ENCODE measurements at regions not wholly inside any gene's neighbourhood (a gene's known extent, or its start where the extent isn't known, plus 50 kb on each side); places are given as distances from the start of the nearest gene placed in this dataset.
"Not testable (repeated sequence)": the region's sequence is repeated elsewhere in the genome, so short reads cannot be mapped to it uniquely, and the experiment has no call there.

DNA sequence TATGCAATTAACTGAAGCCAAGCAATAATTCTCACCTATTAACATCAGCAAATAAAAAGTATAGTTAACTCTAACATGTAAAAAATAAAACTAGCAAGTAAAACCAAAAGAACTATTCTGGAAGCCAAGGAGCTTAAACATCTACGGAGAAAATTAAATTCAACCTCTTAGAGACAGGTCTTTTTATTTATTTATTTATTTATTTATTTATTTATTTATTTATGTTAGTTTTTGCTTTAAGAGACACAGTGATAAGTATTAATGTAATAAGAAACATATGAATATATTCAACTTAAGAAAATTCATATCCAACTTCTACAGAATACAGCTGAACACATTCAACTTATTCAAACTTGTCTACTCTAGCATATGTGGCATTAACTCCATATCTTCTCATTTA lies 472.1 kb upstream of the IZUMO3 start:
- intact Hi-C loops (cut with DNase I; ENCODE audit: low total_unique reads), result no loop called here

DNA sequence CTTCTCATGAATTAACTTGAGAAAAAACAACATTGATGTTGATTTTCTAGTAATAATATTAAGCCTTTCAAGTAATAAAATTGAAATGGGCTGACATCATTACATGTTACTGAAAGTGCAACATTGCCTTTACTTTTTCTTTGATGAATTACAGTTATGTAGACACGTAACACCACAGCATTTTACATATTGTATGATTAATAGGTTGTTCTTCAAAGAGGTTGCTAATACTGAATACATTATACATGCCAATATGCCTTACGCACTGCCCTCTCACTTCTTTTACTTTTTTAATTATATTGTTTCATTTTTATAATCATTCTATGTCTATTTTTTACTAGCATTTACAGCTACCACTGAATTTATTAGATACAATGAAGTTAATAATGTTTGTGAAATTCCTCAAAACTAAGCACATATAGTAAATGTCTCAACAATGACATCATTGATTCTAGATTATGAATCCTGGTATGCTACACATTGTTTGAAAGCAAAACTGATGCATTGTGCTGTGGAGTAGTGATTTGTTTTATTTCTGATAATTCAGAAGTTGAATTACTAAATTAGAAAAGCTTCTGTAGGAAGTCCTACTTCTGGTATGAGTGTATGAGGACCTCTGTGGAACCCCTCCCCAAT lies 464.4 kb upstream of the IZUMO3 start:
- Histone ChIP-seq H3K27ac (no peak overlapping the region), H3K27me3 (no peaks in the 10 kb centered on the region), H3K4me1 (no peaks in the 10 kb centered on the region), H3K4me3 (no peak overlapping the region), H3K36me3 (no peaks in the 10 kb centered on the region), H3K9me3 (no peaks in the 10 kb centered on the region)
- intact Hi-C loops (cut with DNase I; ENCODE audit: low total_unique reads), result no loop called here
- TF ChIP-seq, protein P1, sequence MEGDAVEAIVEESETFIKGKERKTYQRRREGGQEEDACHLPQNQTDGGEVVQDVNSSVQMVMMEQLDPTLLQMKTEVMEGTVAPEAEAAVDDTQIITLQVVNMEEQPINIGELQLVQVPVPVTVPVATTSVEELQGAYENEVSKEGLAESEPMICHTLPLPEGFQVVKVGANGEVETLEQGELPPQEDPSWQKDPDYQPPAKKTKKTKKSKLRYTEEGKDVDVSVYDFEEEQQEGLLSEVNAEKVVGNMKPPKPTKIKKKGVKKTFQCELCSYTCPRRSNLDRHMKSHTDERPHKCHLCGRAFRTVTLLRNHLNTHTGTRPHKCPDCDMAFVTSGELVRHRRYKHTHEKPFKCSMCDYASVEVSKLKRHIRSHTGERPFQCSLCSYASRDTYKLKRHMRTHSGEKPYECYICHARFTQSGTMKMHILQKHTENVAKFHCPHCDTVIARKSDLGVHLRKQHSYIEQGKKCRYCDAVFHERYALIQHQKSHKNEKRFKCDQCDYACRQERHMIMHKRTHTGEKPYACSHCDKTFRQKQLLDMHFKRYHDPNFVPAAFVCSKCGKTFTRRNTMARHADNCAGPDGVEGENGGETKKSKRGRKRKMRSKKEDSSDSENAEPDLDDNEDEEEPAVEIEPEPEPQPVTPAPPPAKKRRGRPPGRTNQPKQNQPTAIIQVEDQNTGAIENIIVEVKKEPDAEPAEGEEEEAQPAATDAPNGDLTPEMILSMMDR (IDR thresholded peaks at IDR 0.05), result no peak
- DNase-seq, result no peak

More for the DNA sequence above, 472.1 kb upstream of the IZUMO3 start:
- no peaks in the 10 kb centered on the region for H3K27me3 ChIP-seq
- H3K9me3 ChIP-seq, result peaks cover 0 to 8% (median 0%) of the 10 kb centered on the region in 3 donors
- no peaks in the 10 kb centered on the region for H3K36me3 ChIP-seq
- H3K4me3 ChIP-seq, result no peak overlapping the region
- no peaks in the 10 kb centered on the region for H3K4me1 ChIP-seq
- TF ChIP-seq, protein P1 (IDR thresholded peaks at IDR 0.05), result no peak
- H3K27ac ChIP-seq, result no peak overlapping the region
- no peak for DNase-seq

GRCh38 chr9:25003686-25004085 lies 458.0 kb upstream of the IZUMO3 start:
- no peaks in the 10 kb centered on the region for H3K36me3 ChIP-seq
- TF ChIP-seq, protein P1 (IDR thresholded peaks at IDR 0.05), result no peak
- H3K27ac ChIP-seq, result no peak overlapping the region
- no peak for DNase-seq
- no peaks in the 10 kb centered on the region for H3K4me1 ChIP-seq
- intact Hi-C loops (cut with DNase I; ENCODE audit: low total_unique reads), result no loop called here
- no peaks in the 10 kb centered on the region for H3K27me3 ChIP-seq
- no peak overlapping the region for H3K4me3 ChIP-seq
- H3K9me3 ChIP-seq, result peaks cover 0 to 5% (median 0%) of the 10 kb centered on the region in 3 donors

DNA sequence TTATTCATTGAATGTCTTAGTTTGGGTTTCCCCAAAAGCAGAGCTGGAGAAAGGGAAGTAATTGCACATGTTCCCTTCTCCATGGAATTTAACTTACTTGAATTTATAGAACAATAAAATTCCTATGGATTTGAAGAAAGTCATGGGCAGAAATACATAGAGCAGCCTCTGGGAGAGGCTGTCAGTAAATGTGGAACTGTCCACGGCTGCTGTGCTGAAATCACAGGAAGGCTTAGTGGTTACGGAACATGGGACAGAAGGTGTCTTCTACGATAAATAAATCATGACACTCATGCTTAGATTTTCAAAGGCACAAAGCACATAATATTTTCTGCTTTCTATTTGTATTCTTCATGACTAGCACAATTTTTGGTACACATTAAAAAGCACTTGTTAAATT lies 440.6 kb upstream of the IZUMO3 start:
- no peak for DNase-seq
- no peaks in the 10 kb centered on the region for H3K4me1 ChIP-seq
- no peaks in the 10 kb centered on the region for H3K27me3 ChIP-seq
- intact Hi-C loops (cut with DNase I; ENCODE audit: low total_unique reads), result no loop called here
- H3K9me3 ChIP-seq, result no peaks in the 10 kb centered on the region
- H3K27ac ChIP-seq, result no peak overlapping the region
- no peak overlapping the region for H3K4me3 ChIP-seq
- TF ChIP-seq, protein P1 (IDR thresholded peaks at IDR 0.05), result no peak
- H3K36me3 ChIP-seq, result no peaks in the 10 kb centered on the region

GRCh38 chr9:24970780-24971179 lies 425.1 kb upstream of the IZUMO3 start:
- intact Hi-C loops (cut with DNase I; ENCODE audit: low total_unique reads); H3K27ac ChIP-seq; H3K4me1 ChIP-seq; H3K4me3 ChIP-seq; H3K27me3 ChIP-seq; H3K36me3 ChIP-seq; DNase-seq; H3K9me3 ChIP-seq: not testable (repeated sequence)

DNA sequence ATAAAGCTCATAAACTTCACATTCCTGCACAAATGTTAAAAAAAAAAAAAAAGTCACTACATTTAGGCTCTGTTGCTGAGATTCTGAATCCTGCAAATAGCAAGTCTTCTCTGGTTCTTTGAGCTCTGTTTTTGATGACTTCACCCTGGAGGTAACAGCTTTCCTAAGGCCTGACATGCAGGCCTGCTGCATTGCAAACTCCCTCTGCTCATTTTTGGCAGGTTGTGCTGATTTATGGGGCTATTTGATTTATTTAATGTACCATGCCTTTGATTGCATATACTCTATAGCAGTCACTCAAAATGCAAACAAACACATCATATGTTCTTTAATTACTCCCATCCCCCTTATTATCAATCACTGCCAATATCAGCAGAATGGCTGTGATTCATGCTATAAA lies 416.1 kb upstream of the IZUMO3 start:
- no peaks in the 10 kb centered on the region for H3K27me3 ChIP-seq
- no peak for DNase-seq
- no peak overlapping the region for H3K27ac ChIP-seq
- H3K36me3 ChIP-seq, result no peaks in the 10 kb centered on the region
- no peak overlapping the region for H3K4me3 ChIP-seq
- TF ChIP-seq, protein P1 (IDR thresholded peaks at IDR 0.05), result no peak
- H3K4me1 ChIP-seq, result no peaks in the 10 kb centered on the region
- H3K9me3 ChIP-seq, result no peaks in the 10 kb centered on the region
- intact Hi-C loops (cut with DNase I; ENCODE audit: low total_unique reads), result no loop called here
